NCI-H345 (cell line): ENCODE measurements at regions not wholly inside any gene's neighbourhood (a gene's known extent, or its start where the extent isn't known, plus 50 kb on each side); places are given as distances from the start of the nearest gene placed in this dataset.

ENCODE experiments used
- DNase-seq: peaks from one replicate; lab custom pipeline; 2025; lab: John Stamatoyannopoulos, UW

DNA sequence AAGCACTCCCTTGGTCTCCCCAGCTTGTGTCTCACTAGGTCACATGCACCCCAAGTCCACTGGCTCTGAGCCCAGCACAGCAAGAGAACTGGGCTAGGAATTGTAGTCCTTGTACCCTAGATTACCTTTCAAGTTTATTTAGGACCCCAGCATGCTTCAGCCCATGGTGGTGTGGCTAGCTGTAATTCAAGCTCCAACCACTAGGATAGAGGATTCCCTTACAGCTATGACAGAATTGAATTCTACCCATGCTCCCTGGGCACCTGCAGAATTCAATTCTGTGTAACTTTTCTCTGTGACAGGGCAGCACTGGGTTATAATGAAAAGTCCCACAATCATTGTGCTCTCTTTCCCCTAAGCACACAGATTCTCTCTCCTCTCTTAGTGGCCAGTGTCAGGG is 253.8 kb upstream of the DMD start:
- DNase-seq = no peak

DNA sequence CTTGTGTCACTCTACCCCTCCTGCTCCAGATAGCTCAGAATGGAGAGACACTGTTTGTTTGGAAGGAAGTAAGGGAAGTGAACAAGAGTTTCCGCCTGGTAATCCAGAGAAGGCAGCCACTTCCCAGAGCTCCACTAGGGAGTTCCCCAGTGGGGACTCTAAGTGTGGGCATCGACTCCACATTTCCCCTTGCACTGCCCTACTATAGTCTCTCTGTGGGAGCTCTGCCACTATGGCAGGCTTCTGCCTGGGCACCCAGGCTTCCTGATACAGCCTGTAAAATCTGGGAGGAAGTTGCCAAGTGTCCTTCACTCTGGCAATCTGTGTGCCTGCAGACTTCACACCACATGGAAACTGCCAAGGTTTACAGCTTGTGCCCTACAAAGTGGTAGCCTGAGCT is 245.8 kb upstream of the DMD start:
- DNase-seq = no peak

DNA sequence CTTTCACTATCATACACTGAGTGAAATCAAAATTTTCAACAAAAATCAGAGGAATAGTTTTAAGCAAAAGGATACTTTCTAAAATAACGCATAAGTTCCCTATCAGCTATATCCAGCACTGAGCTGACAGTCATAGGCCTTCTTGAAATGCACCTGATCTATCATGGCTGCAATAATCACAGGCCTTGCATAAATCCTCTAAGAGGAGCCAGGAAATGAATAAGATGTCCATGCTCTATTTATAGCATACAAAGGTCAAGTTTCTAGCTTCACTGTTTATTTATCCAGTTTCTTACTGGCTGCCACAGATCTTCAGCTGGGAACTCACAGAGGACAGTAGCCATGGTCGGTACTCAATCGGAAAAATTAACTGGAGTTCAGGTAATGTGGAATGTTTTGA is 235.9 kb upstream of the DMD start:
- DNase-seq = no peak

DNA sequence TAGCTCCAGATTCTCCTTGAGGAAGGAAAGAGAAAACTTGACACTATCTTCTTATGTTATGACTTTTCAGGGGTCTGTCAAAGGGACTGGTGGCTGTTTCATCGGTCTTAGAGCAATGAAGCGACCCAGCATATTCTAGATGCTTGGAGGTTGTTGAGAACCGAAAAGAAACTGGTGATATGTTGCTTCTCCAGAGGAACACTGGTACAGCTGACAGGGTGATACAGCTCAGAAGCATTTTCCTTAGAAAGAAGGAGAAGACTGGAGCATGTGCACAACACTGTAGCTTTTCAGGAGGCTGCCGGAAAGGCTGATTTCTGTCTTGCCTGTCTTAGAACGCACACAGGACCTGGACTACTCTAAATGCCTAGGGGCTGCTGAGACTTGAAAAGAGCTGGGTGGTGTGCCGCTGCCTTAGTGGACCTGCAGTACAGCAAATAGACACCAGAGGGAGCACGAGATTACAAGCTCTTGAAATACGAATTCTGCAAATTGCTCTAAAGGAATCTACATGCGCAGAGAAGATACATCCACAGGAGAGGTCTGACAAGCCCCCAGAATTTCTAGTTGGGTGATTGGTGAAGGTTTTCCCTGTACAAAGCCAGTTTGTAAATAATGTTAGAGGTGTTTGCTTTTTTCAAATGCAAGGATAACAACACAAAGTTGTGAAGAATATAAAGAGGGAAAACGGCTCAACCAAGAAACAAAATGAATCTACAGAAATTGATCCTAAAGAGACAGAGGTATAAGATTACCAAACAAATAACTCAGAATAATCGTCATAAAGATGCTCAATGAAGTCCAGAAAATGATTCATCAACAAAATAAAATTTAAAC is 223.1 kb upstream of the DMD start:
- peak; percentile 69 for DNase-seq

DNA sequence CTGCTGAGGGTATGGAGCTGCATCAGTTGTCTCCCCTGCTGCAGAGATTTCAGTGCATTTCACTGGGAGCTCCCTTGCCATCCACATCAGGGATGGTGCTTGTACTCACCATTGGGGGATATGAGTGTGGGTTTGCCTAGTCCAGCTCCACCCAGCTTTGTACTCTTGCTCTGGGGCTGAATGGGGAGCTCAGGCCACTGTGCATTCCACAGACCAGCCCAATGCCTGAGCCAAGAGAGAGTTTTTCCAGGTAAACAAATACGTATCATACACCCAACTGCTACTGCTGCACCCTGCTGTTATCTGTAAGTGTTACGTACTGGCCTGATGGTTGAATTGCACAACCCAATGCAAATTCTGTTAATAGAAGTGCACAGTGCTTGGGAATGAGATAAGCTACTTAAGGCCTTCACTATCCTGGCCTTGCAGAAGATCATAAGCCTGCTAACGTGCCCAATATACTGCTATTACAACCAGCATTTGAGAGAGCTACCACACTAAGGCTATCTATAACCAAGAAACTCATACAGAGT is 205.0 kb upstream of the DMD start:
- DNase-seq = no peak

DNA sequence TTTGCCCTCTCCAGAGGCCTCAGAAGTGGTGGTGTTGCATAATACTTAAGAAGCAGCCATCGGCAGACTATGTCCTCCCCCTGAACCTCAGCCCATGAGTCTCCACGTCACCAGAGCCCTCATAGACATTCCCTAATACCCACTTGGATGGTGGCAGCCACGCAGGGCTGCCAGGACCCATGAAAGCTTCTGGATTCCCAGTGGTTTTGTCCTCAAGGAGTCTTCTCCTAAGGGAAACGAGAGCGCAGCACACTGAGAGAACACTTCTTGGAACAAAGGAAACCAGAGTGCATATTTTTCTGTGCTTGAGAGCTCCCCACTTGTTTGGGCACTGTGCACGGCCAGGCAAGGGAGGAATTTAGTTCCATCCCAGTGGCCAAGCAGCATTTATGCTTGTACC is 204.1 kb upstream of the DMD start:
- DNase-seq = no peak

DNA sequence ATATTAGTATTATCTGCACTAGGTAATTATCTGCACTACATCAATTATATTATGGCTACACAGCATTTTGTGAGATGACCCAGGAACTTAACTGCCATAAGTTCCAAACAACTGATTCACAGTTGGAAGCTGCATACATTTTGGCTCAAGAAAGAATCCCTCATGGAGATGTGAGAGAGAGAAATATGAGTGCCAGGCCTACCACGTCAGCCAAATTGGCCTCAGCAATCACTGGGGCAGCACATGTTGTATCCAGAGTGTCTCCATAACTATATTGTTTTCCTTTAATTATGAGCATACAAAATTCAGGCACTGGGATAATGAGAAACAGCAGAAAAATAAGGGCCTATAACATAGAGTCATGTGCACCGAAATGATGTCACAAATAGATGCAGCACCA is 174.2 kb upstream of the DMD start:
- DNase-seq = no peak

DNA sequence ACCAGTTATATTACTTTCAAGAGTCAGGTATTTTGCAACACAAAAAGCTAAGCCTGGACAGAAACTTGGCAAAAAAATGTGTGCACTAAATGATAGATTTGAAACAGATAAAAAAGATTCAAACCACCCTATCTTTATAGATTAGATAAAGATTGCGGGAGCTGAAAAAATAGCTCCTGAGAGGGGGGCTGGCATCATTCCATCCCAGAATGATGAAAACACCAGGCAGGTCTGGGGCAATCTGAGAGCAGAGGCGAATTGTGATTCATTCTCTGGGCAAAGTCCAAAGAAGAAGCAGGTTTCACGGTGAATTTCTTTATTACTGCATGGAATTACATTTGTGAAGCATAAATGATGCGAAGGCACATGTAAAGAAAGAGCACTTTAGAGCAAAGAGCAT is 168.5 kb upstream of the DMD start:
- no peak for DNase-seq

DNA sequence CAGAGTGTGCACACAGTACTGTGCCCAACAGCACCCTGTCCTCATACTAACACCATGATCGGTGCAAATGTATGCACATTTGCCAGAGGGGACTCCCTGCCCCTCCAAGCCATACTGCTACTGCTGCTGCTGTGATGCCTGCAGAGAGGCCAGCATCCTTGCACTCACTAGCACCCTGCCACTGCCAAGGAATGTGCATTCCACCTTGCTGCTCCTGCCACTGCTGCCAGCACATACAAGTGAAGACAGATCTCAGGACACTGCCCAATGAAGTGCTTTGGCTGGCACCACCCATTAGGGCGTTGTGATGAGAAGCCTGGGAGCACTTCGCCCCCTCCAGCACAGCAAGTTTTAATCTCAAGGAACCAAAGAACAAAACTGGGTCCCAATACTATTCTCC is 146.3 kb upstream of the DMD start:
- no peak for DNase-seq

DNA sequence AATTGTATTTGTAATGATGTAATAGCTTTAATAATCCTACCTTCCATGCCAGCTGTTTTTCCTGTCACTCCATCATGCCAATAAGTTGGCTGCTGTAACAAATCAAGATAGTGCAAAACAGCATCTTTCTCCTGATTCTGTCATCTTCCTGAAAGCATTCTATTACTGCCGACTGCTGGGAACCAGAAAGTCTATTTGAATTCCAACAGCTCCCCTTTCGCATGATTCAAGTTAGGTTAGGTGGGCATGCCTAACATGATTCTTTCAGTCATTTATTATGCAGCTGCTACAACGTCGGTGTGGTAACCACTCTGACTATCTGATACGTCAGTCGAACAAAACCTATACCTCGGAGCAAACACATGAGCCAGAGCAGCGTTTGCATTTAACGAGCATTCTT is 127.9 kb upstream of the DMD start:
- DNase-seq = peak; percentile 36

DNA sequence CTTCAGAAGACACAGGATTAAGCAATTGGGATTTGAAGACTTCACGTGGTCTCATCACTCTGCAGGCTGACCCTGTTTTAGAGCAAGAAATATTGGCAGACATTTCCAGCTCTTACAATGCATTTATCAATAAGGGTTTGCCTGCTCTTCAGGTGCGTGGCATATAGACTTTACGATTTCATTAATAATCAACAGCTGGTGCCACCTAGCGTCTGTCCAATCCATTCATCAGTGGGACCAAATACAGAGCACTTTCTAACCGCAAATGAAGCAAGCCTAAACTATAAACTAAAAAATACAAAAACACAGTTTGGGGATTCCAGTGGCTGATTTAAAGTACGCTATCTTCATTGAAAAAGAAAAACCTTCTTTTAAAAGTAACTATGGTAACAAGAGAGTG is 125.4 kb upstream of the DMD start:
- DNase-seq = peak; percentile 26

DNA sequence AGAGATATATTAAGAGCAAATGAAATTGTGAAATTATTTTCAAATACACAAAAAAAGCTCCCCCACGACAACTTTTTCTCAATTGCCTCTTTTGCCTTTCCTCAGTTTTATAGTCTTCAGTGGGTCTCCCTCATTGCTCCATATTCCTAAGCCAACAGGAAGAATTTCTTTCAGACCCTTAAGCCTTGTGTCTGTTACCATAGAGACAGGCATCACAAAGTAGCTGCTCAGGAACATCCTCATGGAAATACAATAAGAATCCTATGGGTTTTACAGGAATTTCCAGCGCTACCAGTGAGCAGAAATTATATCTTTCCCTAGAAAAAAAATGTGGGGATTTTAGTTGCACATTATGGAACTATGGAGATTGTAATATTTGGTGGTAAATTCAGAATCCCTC is 121.9 kb upstream of the DMD start:
- no peak for DNase-seq

DNA sequence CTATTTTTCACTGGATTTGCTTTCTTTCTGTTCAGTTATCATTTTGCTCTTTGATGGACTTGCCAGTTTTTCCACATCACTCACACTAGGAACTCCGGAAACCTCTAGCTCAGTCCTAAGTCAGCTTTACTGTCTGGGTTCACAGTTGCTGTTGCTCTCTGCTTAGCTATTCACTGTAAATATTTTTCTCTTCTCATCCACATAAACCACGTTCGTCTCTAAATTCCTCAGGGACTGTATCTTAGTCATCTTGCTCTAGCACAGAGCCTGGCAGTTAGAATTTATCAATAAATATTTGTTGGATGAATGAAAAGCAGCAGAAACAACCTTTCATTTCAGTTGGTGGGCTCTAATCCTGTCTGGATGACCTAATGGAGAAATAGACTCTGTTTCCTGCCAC is 119.4 kb upstream of the DMD start:
- no peak for DNase-seq

DNA sequence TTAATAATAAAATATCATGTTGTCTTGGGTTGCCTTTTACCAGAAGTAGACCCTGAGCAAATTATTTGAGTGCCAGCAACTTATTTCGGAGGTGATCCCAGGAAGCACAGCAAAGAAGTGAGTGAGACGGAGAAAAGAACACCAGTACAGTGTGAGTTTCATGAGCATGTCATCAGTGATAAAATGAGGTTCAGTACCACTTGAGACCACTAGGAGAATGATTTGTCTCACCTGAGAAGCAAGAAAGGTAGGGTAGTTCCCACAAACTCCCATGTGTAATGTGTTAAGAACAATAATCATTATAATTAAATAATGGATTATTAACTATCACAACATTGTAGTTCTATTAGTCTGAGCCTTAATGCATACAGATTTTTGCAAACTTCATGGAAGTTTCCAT is 112.8 kb upstream of the DMD start:
- no peak for DNase-seq

DNA sequence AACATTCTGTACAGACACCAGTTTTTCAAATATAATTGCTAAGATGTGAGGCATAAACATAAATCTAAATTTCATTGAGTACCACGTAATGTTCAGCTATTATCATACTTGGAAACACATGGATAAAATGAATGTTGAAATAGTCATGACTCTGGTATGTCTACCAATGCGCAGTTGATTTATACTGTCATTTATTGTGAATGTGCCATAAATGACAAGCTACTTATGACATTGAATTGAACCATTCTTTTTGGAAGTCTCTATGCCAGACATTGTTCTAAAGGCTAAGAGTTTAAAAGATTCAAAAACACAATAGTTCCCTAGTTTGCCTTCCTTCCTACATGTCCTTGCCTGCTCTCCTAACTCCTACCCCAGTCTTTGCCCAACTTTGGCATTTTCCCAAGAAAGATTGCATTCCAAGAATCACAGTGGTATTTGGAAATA is 96.6 kb upstream of the DMD start:
- no peak for DNase-seq

DNA sequence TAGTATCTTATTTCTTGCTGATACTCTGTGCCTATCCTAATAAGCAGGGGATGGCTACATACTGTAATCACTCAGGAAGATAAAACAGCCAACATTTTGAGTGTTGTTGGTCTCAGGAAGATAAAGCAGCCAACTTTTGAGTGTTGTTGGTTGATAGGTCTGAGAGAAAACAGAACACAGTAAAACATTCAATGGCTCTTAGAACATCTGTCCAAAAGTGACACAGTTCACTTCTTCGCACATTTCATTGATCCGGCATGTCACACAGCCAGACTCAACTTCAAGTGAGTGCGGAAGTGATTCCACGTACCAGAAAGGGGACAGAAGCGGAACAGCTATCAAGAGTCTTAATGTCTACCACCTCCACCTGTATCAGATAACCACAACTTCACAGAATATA is 87.3 kb upstream of the DMD start:
- DNase-seq = no peak

DNA sequence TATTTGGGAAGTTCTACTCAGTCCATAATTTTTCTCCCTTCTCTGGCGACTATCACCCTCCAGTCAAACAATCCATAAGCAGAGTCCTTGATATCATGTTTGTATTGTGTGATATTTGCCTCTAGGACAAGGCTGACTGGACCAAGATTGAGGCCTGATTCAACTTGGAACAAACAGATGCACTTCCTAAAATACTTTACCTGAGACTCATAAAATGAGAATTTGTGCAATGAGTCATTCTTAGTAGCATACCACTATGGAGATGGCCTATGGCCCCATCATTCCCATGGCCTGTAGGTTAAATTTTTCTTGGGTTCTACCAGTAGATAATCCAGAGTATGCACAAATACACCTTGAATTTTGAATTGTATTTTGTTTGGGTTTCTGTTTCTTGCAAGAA is 74.2 kb upstream of the DMD start:
- no peak for DNase-seq

DNA sequence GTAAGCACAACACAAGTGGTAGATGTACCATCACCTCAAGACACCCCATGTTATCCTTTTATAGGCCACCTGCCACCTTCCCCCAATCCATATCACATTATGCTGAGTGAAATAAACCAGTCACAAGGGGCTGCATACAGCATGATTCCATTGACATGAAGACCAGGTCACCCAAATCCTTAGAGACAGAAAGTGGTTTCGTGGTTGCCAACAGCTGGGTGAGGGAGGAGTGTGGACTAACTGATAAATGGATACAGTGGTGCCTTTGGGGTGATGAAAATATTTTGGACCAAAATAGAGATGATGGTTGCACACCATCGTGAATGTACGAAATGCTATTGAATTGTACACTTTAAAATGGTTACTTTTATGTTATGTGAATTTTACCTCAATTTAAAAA is 65.7 kb upstream of the DMD start:
- no peak for DNase-seq

DNA sequence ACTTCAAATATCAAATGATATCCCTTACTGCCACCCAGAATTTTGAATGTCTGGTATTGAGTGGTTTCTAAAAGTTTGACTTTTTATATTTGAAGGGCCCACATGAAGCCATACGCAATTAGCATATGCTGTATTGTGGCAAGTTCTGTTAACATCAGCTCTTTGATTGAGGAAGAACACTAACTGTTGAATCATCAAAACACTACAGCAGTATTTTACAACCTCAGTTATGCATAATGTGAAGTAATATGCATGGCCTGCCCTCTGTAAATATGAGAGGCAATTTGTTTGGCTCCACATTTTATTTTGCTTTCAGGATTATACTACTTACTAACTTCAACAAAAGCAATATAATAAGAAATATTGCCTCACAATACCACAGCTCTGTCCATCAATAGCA is 62.2 kb upstream of the DMD start:
- DNase-seq = no peak

DNA sequence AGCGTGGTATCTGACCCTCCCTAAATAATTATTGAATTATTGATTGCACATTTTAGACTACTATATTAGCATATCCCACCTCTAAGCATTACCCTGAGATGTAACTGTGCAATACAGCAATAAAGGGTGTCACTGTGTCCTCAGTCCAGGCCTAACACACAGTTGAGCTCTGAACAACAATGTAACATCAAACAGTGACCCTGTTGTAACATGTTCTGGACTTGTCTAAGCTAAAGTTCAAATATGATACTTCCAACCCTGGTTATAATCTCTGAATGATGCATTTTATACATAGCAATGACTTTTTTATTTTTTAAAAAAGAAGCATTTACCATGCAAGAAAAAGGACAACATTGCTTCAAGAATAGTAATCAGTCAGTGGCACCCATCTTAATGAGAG is 61.6 kb upstream of the DMD start:
- no peak for DNase-seq
